ENCODE measurements at regions not wholly inside any gene's neighbourhood (a gene's known extent, or its start where the extent isn't known, plus 50 kb on each side); places are given as distances from the start of the nearest gene placed in this dataset.

- no peak for DNase-seq
Measured at GRCh38 chr1:239539812-239540211, 153.4 kb downstream of the CHRM3 start.

GRCh38 chr1:239543873-239544272, 157.5 kb downstream of the CHRM3 start:
- no peak for DNase-seq

- DNase-seq = no peak
Measured at GRCh38 chr1:239545466-239545865, 159.1 kb downstream of the CHRM3 start.

- no peak for DNase-seq
Measured at GRCh38 chr1:239547987-239548386, 161.6 kb downstream of the CHRM3 start.

GRCh38 chr1:239550178-239550577, 163.8 kb downstream of the CHRM3 start:
- no peak for DNase-seq

GRCh38 chr1:239555350-239555749, 169.0 kb downstream of the CHRM3 start:
- no peak for DNase-seq

GRCh38 chr1:239558559-239558958, 172.2 kb downstream of the CHRM3 start:
- DNase-seq = no peak

GRCh38 chr1:239558991-239559390, 172.6 kb downstream of the CHRM3 start:
- DNase-seq = no peak

GRCh38 chr1:239560921-239561320, 174.6 kb downstream of the CHRM3 start:
- DNase-seq = no peak

GRCh38 chr1:239562095-239562494, 175.7 kb downstream of the CHRM3 start:
- no peak for DNase-seq

GRCh38 chr1:239563681-239564080, 177.3 kb downstream of the CHRM3 start:
- DNase-seq = no peak

- DNase-seq = no peak
Measured at GRCh38 chr1:239566074-239566473, 179.7 kb downstream of the CHRM3 start.

- DNase-seq = no peak
Measured at GRCh38 chr1:239570878-239571277, 184.5 kb downstream of the CHRM3 start.

- DNase-seq = no peak
Measured at GRCh38 chr1:239572183-239572582, 185.8 kb downstream of the CHRM3 start.

GRCh38 chr1:239574112-239574511, 187.7 kb downstream of the CHRM3 start:
- DNase-seq = no peak

GRCh38 chr1:239575113-239575512, 188.7 kb downstream of the CHRM3 start:
- DNase-seq = no peak

GRCh38 chr1:239583536-239583935, 197.2 kb downstream of the CHRM3 start:
- no peak for DNase-seq

- no peak for DNase-seq
Measured at GRCh38 chr1:239586128-239586527, 199.8 kb downstream of the CHRM3 start.

GRCh38 chr1:239587066-239587465, 200.7 kb downstream of the CHRM3 start:
- DNase-seq = peak; percentile 14

GRCh38 chr1:239587574-239588369, 201.4 kb downstream of the CHRM3 start:
- DNase-seq = no peak

- no peak for DNase-seq
Measured at GRCh38 chr1:239590556-239590955, 204.2 kb downstream of the CHRM3 start.

- DNase-seq = no peak
Measured at GRCh38 chr1:239593527-239593926, 207.2 kb downstream of the CHRM3 start.

GRCh38 chr1:239600588-239600987, 214.2 kb downstream of the CHRM3 start:
- DNase-seq = no peak

GRCh38 chr1:239601108-239601507, 214.7 kb downstream of the CHRM3 start:
- no peak for DNase-seq

- DNase-seq = no peak
Measured at GRCh38 chr1:239603530-239603929, 217.2 kb downstream of the CHRM3 start.
